VCaP (cell line): ENCODE measurements at regions not wholly inside any gene's neighbourhood (a gene's known extent, or its start where the extent isn't known, plus 50 kb on each side); places are given as distances from the start of the nearest gene placed in this dataset.
A peak's percentile ranks its signal among the peaks of the same experiment; 100 is the strongest.

Experiments
- H3K27ac ChIP-seq: fragments of 450-650 bp; 2 replicates; pipeline ENCODE4 v1.5.1; 2017
- TF ChIP-seq, protein P1 (sequence below): fragments of 450-650 bp; conservative IDR thresholded peaks from 2 replicates; pipeline ENCODE4 v1.5.1; 2017; ENCODE audit warnings: mild to moderate bottlenecking, moderate library complexity

DNA sequence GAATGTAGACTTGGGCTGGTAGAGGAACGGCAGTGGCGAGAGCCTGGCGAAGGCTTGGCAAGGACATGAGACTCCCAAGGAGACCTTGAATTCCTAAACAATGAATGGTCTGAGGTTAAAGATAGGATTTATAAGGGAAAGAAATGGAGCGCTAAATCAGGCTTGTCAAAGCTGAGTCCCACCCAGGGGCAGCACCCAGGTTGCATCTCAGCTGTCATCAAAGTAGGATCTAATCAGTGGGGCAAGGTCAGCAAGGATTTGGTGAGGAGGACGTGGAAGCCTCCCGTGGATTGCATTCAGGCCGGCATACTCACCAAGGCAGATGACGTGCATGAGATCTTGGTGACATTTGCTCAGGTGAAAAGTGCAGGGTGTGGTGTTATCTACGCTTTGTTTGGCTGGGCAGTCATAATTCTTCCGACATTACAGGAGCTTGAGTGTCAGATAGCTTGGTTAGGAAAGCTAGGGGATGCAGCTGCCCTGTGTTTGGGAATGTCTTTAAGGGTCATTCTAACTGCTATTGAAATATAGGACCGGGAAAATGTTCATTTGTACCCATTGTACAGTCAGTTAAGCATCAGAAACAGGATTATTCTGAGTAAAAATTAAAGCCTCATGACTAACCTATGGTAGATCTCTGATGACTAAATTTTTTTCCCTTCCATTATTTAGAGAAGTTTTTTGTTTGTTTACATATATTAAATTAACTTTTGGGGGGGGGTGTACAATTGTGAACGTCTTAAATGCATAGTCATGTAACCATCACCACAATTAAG, 99.4 kb upstream of the TSC22D2 start:
- TF ChIP-seq, protein P1, sequence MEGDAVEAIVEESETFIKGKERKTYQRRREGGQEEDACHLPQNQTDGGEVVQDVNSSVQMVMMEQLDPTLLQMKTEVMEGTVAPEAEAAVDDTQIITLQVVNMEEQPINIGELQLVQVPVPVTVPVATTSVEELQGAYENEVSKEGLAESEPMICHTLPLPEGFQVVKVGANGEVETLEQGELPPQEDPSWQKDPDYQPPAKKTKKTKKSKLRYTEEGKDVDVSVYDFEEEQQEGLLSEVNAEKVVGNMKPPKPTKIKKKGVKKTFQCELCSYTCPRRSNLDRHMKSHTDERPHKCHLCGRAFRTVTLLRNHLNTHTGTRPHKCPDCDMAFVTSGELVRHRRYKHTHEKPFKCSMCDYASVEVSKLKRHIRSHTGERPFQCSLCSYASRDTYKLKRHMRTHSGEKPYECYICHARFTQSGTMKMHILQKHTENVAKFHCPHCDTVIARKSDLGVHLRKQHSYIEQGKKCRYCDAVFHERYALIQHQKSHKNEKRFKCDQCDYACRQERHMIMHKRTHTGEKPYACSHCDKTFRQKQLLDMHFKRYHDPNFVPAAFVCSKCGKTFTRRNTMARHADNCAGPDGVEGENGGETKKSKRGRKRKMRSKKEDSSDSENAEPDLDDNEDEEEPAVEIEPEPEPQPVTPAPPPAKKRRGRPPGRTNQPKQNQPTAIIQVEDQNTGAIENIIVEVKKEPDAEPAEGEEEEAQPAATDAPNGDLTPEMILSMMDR, result no peak

DNA sequence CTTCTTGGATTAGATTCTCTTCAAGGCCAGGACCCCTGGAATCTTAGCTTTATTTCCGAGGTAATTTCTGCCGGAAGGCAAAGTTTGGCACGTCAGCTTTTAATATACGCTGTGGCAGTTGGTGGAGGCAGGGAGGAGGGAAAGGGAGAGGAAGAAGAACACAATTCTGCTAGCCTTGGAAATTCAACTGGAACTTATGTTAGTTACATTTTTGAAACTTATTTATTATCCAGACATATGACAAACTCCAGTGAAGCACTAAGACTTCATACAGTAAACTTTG, 100.1 kb upstream of the TSC22D2 start:
- no peak overlapping the region for H3K27ac ChIP-seq
- TF ChIP-seq, protein P1, result no peak

More for the DNA sequence above, 99.4 kb upstream of the TSC22D2 start:
- H3K27ac ChIP-seq, result no peak overlapping the region

DNA sequence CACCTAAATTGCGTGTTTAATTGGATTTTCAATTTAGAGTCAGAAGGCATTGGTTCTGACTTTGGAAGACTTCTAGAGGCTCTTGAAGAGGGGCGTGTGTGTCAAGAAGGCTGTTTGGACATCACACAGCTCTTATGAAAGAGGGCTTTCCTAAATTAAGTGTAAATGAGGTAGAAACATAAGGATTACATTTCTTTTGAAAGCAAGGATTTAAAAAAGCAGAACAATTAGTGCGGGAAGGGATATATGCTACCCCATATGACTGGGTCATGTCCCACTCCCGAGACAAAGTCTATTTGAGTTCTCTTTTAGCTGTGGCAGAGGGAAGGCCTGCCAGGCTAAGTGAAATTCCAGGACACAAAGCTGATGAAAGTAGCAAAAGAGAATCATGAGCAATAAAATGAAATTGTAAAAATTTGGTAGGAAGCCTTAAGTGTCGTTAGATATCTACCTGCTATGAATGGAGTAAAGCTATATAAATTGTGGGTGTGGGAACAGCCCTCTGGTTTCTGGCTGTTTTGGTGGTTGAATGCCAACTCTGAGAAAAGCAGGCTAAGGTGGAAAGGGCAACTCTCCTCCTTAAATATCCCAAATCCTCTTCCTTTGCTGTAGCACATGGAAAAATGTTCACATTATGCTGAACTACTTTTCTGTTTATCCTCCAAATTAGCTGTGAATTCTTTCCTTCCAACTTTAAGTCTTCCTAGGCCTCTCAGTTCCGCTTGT, 100.6 kb upstream of the TSC22D2 start:
- TF ChIP-seq, protein P1, result no peak
- no peak overlapping the region for H3K27ac ChIP-seq

DNA sequence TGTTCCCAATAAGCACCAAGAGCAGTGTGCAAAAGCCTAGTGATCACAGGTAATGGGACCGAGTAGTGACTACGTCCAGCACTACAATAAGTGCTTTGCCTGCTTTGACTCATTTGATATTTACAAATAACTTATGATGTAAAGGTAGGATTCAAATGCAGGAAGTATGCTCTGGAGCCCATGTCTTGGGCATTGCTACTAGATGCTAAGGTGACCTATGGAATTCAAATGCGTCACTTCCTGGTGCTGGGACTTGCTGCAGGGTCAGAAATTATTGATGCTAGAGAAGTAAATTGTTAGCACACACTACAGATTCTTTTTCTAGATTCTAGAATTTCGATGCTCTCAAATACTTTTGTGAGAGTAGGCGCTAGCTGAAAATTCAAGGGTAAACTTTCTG, 101.2 kb upstream of the TSC22D2 start:
- H3K27ac ChIP-seq, result no peak overlapping the region
- TF ChIP-seq, protein P1, result no peak

DNA sequence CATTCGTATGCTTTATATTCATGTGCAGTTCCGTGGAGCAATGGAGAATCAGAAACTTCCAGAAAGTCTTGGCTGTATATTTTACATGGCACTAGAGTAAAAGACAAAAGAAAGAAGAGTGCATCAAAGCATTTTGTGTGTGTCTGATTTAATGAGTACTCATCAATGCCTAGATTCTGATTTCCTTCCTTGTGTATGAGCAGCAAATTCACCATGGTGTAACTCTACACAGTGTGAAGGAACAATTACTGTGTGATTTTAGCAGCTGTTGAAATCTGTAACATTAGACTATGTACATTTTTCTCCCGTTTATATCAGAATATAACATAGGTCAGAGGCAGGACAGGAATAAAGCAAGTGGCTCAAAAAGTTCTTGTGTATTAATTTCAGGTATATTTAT, 102.0 kb upstream of the TSC22D2 start:
- no peak overlapping the region for H3K27ac ChIP-seq
- TF ChIP-seq, protein P1, result no peak

DNA sequence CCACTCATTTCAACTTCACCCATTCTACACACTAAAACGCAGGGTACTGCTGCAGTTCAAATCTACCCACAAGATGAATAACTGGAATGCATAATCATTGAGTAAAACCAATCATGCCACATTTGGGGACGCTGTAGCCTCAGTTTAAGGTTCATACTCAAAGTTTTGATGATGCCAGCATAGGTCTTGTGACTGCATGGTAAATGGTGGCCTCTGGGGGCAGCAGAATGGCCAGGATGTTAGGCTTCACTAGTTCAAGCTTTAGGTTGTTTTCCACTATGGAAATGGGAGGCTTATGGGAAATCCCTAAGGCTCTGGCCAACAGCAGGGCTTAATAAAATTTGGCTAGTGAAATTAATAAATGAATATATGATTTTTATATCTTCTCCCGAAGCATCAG, 104.3 kb upstream of the TSC22D2 start:
- TF ChIP-seq, protein P1, result 0 out of 2 replicates have a peak, but pooled peaks have one; percentile 19
- no peak overlapping the region for H3K27ac ChIP-seq

DNA sequence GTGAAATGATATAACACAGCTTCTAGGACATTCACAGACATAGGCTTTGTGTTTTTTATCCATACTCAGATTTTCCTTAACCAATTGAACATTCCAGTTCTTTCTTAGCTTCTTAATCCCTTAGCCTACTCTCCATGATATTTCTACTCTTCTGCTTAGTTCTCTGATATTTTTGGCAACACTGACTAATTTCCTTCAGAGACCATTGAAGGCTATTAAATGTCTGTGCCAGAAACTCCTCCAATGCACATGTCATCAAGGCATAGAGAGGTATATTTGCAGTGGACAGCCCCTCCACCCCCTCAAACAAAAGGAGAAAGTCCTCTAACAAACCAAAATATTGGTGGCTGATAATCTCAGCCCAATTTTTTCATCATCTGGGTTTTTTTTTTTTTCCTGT, 105.9 kb upstream of the TSC22D2 start:
- no peak overlapping the region for H3K27ac ChIP-seq
- TF ChIP-seq, protein P1, result no peak
